SK-N-SH (cell line): ENCODE measurements at regions not wholly inside any gene's neighbourhood (a gene's known extent, or its start where the extent isn't known, plus 50 kb on each side); places are given as distances from the start of the nearest gene placed in this dataset.

Experiments
- CTCF ChIA-PET: fragments of 300-600, 350-600 bp; formaldehyde crosslinking; extraction: SDS; loops from one replicate; lab custom pipeline; 2021; lab: Yijun Ruan, JAX
- POLR2A ChIA-PET: fragments of 350-600 bp; sonication (Branson Sonifier 250); formaldehyde crosslinking; extraction: SDS; loops from one replicate; lab custom pipeline; 2020; ENCODE audit warnings: antibody characterized with exemption, inconsistent platforms; lab: Yijun Ruan, JAX
- DNase-seq: peaks from one replicate; pipeline ENCODE4 v3.0.0; 2012
- H2AFZ ChIP-seq: fragments of 200-600 bp; sonication (generic); 2 replicates; pipeline ENCODE4 v1.8.1; 2016; ENCODE audit warnings: antibody characterized with exemption, mild to moderate bottlenecking, low read depth
- H3F3A ChIP-seq: fragments of 200-600 bp; sonication (generic); replicated peaks from 2 replicates; pipeline ENCODE3; 2016; ENCODE audit warnings: antibody characterized with exemption, mild to moderate bottlenecking; ENCODE audit not compliant: insufficient read depth
- H3K27ac ChIP-seq, 2 experiments: fragments of 200-500 bp in 1 of 2; fragments of 200-600 bp in 1 of 2; sonication (Bioruptor generic) in 1 of 2; sonication (generic), shearing (Covaris generic) in 1 of 2; 2 replicates each; pipeline versions ENCODE4 v1.5.1 to v1.6.1; 2014 to 2016; ENCODE audit warnings: low read depth in 2 of 2, inconsistent platforms in 1 of 2, low read length in 1 of 2, mild to moderate bottlenecking in 1 of 2, mixed read lengths in 1 of 2
- H3K27me3 ChIP-seq: fragments of 200-600 bp; sonication (generic), shearing (Covaris generic); 2 replicates; pipeline ENCODE4 v1.6.1; 2016; ENCODE audit warnings: mixed run types; ENCODE audit not compliant: insufficient read depth
- H3K36me3 ChIP-seq, 2 experiments: fragments of 200-500 bp in 1 of 2; fragments of 200-600 bp in 1 of 2; sonication (Bioruptor generic) in 1 of 2; sonication (generic) in 1 of 2; replicated peaks in 1 of 2; 2 replicates each; pipeline versions ENCODE3 to v1.5.1; 2014 to 2016; ENCODE audit warnings: low read length in 1 of 2, mild to moderate bottlenecking in 1 of 2; ENCODE audit not compliant: insufficient read depth in 2 of 2, control insufficient read depth in 1 of 2
- H3K4me1 ChIP-seq, 2 experiments: fragments of 200-500 bp in 1 of 2; fragments of 200-600 bp in 1 of 2; sonication (Bioruptor generic) in 1 of 2; sonication (generic), shearing (Covaris generic) in 1 of 2; 2 replicates each; pipeline versions ENCODE4 v1.5.1 to v1.6.1; 2014 to 2016; ENCODE audit warnings: low read depth in 1 of 2, low read length in 1 of 2, mixed run types in 1 of 2; ENCODE audit not compliant: insufficient read depth in 2 of 2, control insufficient read depth in 1 of 2
- H3K4me2 ChIP-seq: fragments of 200-600 bp; sonication (generic), shearing (Covaris generic); 2 replicates; pipeline ENCODE4 v1.6.1; 2017; ENCODE audit warnings: mixed run types
- H3K4me3 ChIP-seq, 2 experiments: fragments of 200-500 bp in 1 of 2; fragments of 200-600 bp in 1 of 2; sonication (Bioruptor generic) in 1 of 2; sonication (generic), shearing (Covaris generic) in 1 of 2; 2 replicates each; pipeline versions ENCODE4 v1.5.1 to v1.8.1; 2014 to 2016; ENCODE audit warnings: low read depth in 2 of 2, inconsistent platforms in 1 of 2, low read length in 1 of 2, mild to moderate bottlenecking in 1 of 2, mixed read lengths in 1 of 2, moderate library complexity in 1 of 2
- H3K79me2 ChIP-seq: fragments of 200-600 bp; sonication (generic); 2 replicates; pipeline ENCODE4 v1.8.1; 2017; ENCODE audit warnings: mild to moderate bottlenecking; ENCODE audit not compliant: insufficient read depth
- H3K9ac ChIP-seq: fragments of 200-600 bp; sonication (generic); 2 replicates; pipeline ENCODE4 v1.6.1; 2017; ENCODE audit warnings: mixed run types
- H3K9me2 ChIP-seq: fragments of 200-600 bp; sonication (generic); 2 replicates; pipeline ENCODE4 v1.6.1; 2017; ENCODE audit warnings: mixed run types
- H3K9me3 ChIP-seq: fragments of 200-600 bp; sonication (generic); 2 replicates; pipeline ENCODE4 v1.6.1; 2017; ENCODE audit warnings: mixed run types, mild to moderate bottlenecking, moderate library complexity
- H4K20me1 ChIP-seq: fragments of 200-600 bp; sonication (generic); 2 replicates; pipeline ENCODE4 v1.6.1; 2017; ENCODE audit warnings: mild to moderate bottlenecking, mixed run types; ENCODE audit not compliant: insufficient read depth
- ELF1 ChIP-seq: IDR thresholded peaks from 2 replicates; pipeline ENCODE4 v1.4.0; 2012
- FOSL2 ChIP-seq: IDR thresholded peaks from 2 replicates; pipeline ENCODE4 v1.4.0; 2012; ENCODE audit warnings: low read depth, mild to moderate bottlenecking, moderate library complexity, borderline replicate concordance
- MEF2A ChIP-seq: IDR thresholded peaks from 2 replicates; pipeline ENCODE4 v1.4.0; 2012; ENCODE audit warnings: low read depth, borderline replicate concordance
- MXI1 ChIP-seq: IDR thresholded peaks from 2 replicates; pipeline ENCODE4 v1.6.1; 2012; ENCODE audit warnings: mild to moderate bottlenecking, low read depth, low read length, improper control_type of control experiment
- NRF1 ChIP-seq: IDR thresholded peaks from 2 replicates; pipeline ENCODE4 v1.6.1; 2012; ENCODE audit warnings: low read depth, mild to moderate bottlenecking, low read length
- POLR2AphosphoS5 ChIP-seq: IDR thresholded peaks from 2 replicates; pipeline ENCODE4 v1.6.1; 2012; ENCODE audit warnings: low read depth, low read length
- RAD21 ChIP-seq: IDR thresholded peaks from 2 replicates; pipeline ENCODE4 v1.6.1; 2012; ENCODE audit warnings: mild to moderate bottlenecking, low read length
- RCOR1 ChIP-seq: fragments of 150-350 bp; IDR thresholded peaks from 2 replicates; pipeline ENCODE4 v1.6.1; 2017; ENCODE audit warnings: antibody characterized with exemption, low read length
- SIN3A ChIP-seq: IDR thresholded peaks from 2 replicates; pipeline ENCODE4 v1.6.1; 2012; ENCODE audit warnings: low read depth, mild to moderate bottlenecking, low read length, moderate library complexity, borderline replicate concordance
- SMC3 ChIP-seq: IDR thresholded peaks from 2 replicates; pipeline ENCODE4 v1.6.1; 2012; ENCODE audit warnings: low read depth, low read length, improper control_type of control experiment
- TCF12 ChIP-seq: IDR thresholded peaks from 2 replicates; pipeline ENCODE4 v1.4.0; 2012
- TEAD4 ChIP-seq: IDR thresholded peaks from 2 replicates; pipeline ENCODE4 v1.4.0; 2012; ENCODE audit warnings: mild to moderate bottlenecking, borderline replicate concordance; ENCODE audit not compliant: insufficient read depth
- YY1 ChIP-seq: IDR thresholded peaks from 2 replicates; pipeline ENCODE4 v1.4.0; 2012; ENCODE audit warnings: low read depth, mild to moderate bottlenecking
- WGBS: methylation state at CpG from one replicate; pipeline ENCODE4 v1.1.6; 2017; ENCODE audit warnings: low lambda C conversion rate; 5-methylcytosine and 5-hydroxymethylcytosine counted together
- TF ChIP-seq, protein P1 (sequence below): IDR thresholded peaks from 2 replicates; pipeline ENCODE4 v1.6.1; 2012; ENCODE audit warnings: mild to moderate bottlenecking, low read depth, low read length, moderate library complexity
- TF ChIP-seq, protein P2 (sequence below): IDR thresholded peaks from 2 replicates; pipeline ENCODE4 v1.4.0; 2012; ENCODE audit warnings: low read depth, borderline replicate concordance
- TF ChIP-seq, protein P3 (sequence below): fragments of 200-600 bp; sonication (generic); IDR thresholded peaks from 2 replicates; pipeline ENCODE4 v1.6.1; 2017; ENCODE audit warnings: antibody characterized with exemption, mild to moderate bottlenecking, moderate library complexity
- TF ChIP-seq, protein P4 (sequence below): IDR thresholded peaks from 2 replicates; pipeline ENCODE4 v1.4.0; 2012; ENCODE audit warnings: low read depth

DNA sequence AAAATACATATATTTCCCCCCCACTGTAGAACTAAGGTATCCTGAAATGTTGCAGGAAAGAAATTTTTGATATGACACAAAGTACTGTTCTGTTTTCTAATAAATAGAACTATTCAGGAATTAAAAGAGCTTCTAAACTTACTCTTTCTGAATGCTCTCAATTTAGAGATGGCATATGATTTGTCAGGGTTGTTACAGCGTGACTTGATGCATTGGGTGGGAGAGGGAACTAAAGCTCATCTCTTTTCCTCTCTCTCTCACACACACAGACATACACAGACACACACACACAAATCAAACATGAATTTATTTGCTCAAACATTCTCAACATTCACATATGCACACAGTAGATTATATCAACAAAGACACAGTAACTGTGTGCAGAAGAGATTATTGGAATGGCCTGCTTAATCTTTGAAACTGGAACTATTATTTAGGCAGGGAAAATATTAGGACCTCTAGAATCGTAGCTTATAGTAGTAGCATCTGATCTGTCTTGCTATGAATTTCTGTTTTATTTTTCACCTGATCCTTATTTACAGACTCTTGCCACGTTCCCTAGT lies 807.4 kb upstream of the GBE1 start:
- H3K9me3 ChIP-seq = no peaks in the 10 kb centered on the region
- H3K27ac ChIP-seq = no peak overlapping the region
- ChIA-PET POLR2A (no interaction called here), CTCF (no interaction called here)
- WGBS = 2% methylated on average over 3 of the region's 3 CpGs
- H3K9me2 ChIP-seq = no peaks in the 10 kb centered on the region
- H3K4me1 ChIP-seq = no peaks in the 10 kb centered on the region
- no peak overlapping the region for H2AFZ ChIP-seq
- H3K27me3 ChIP-seq = no peaks in the 10 kb centered on the region
- no peaks in the 10 kb centered on the region for H3F3A ChIP-seq
- H3K4me2 ChIP-seq = no peak overlapping the region
- H4K20me1 ChIP-seq = no peaks in the 10 kb centered on the region
- no peak overlapping the region for H3K9ac ChIP-seq
- no peak for DNase-seq
- no peaks in the 10 kb centered on the region for H3K36me3 ChIP-seq
- no peak overlapping the region for H3K4me3 ChIP-seq
- no peaks in the 10 kb centered on the region for H3K79me2 ChIP-seq
- TF ChIP-seq SMC3 (no peak), TEAD4 (no peak), TCF12 (no peak), SIN3A (no peak), YY1 (no peak), RCOR1 (no peak), MEF2A (no peak), NRF1 (no peak), RAD21 (no peak), POLR2AphosphoS5 (no peak), MXI1 (no peak), FOSL2 (no peak), ELF1 (no peak)
- TF ChIP-seq, protein P1, sequence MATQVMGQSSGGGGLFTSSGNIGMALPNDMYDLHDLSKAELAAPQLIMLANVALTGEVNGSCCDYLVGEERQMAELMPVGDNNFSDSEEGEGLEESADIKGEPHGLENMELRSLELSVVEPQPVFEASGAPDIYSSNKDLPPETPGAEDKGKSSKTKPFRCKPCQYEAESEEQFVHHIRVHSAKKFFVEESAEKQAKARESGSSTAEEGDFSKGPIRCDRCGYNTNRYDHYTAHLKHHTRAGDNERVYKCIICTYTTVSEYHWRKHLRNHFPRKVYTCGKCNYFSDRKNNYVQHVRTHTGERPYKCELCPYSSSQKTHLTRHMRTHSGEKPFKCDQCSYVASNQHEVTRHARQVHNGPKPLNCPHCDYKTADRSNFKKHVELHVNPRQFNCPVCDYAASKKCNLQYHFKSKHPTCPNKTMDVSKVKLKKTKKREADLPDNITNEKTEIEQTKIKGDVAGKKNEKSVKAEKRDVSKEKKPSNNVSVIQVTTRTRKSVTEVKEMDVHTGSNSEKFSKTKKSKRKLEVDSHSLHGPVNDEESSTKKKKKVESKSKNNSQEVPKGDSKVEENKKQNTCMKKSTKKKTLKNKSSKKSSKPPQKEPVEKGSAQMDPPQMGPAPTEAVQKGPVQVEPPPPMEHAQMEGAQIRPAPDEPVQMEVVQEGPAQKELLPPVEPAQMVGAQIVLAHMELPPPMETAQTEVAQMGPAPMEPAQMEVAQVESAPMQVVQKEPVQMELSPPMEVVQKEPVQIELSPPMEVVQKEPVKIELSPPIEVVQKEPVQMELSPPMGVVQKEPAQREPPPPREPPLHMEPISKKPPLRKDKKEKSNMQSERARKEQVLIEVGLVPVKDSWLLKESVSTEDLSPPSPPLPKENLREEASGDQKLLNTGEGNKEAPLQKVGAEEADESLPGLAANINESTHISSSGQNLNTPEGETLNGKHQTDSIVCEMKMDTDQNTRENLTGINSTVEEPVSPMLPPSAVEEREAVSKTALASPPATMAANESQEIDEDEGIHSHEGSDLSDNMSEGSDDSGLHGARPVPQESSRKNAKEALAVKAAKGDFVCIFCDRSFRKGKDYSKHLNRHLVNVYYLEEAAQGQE = no peak
- TF ChIP-seq, protein P2, sequence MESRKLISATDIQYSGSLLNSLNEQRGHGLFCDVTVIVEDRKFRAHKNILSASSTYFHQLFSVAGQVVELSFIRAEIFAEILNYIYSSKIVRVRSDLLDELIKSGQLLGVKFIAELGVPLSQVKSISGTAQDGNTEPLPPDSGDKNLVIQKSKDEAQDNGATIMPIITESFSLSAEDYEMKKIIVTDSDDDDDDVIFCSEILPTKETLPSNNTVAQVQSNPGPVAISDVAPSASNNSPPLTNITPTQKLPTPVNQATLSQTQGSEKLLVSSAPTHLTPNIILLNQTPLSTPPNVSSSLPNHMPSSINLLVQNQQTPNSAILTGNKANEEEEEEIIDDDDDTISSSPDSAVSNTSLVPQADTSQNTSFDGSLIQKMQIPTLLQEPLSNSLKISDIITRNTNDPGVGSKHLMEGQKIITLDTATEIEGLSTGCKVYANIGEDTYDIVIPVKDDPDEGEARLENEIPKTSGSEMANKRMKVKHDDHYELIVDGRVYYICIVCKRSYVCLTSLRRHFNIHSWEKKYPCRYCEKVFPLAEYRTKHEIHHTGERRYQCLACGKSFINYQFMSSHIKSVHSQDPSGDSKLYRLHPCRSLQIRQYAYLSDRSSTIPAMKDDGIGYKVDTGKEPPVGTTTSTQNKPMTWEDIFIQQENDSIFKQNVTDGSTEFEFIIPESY = no peak
- TF ChIP-seq, protein P3, sequence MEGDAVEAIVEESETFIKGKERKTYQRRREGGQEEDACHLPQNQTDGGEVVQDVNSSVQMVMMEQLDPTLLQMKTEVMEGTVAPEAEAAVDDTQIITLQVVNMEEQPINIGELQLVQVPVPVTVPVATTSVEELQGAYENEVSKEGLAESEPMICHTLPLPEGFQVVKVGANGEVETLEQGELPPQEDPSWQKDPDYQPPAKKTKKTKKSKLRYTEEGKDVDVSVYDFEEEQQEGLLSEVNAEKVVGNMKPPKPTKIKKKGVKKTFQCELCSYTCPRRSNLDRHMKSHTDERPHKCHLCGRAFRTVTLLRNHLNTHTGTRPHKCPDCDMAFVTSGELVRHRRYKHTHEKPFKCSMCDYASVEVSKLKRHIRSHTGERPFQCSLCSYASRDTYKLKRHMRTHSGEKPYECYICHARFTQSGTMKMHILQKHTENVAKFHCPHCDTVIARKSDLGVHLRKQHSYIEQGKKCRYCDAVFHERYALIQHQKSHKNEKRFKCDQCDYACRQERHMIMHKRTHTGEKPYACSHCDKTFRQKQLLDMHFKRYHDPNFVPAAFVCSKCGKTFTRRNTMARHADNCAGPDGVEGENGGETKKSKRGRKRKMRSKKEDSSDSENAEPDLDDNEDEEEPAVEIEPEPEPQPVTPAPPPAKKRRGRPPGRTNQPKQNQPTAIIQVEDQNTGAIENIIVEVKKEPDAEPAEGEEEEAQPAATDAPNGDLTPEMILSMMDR = no peak
- TF ChIP-seq, protein P4, sequence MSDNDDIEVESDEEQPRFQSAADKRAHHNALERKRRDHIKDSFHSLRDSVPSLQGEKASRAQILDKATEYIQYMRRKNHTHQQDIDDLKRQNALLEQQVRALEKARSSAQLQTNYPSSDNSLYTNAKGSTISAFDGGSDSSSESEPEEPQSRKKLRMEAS = no peak
- TF ChIP-seq, all 33 proteins: peak for 0
